ENCODE measurements at regions not wholly inside any gene's neighbourhood (a gene's known extent, or its start where the extent isn't known, plus 50 kb on each side); places are given as distances from the start of the nearest gene placed in this dataset.

- TF ChIP-seq POLR2A (IDR thresholded peaks at IDR 0.05; ENCODE audit: low read depth, low read length): no peak
- no peak for TF ChIP-seq POLR2AphosphoS5 (IDR thresholded peaks at IDR 0.05; ENCODE audit: low read depth, low read length)
- no peak for TF ChIP-seq TAF1 (IDR thresholded peaks at IDR 0.05; ENCODE audit: borderline replicate concordance, low read depth, low read length)
Measured at GRCh38 chr9:103811462-103811861, 282.6 kb upstream of the SMC2 start.
